Lower lobe of right lung (tissue), 2 donors: ENCODE measurements at regions not wholly inside any gene's neighbourhood (a gene's known extent, or its start where the extent isn't known, plus 50 kb on each side); places are given as distances from the start of the nearest gene placed in this dataset.

Experiments
- ATAC-seq, 2 donors: fragments of 200-7000 bp; cut with Tn5 transposase; one replicate each; pipeline ENCODE4 v1.9.1; 2020 to 2022; ENCODE audit warnings: mild to moderate bottlenecking in 2 of 2, moderate library complexity in 2 of 2
- DNase-seq: peaks from one replicate; pipeline ENCODE4 v3.0.0-alpha.2; 2020
- H3K27ac ChIP-seq: fragments of 200-600 bp; one replicate; pipeline ENCODE4 v1.8.0; 2022
- H3K27me3 ChIP-seq: fragments of 200-600 bp; one replicate; pipeline ENCODE4 v1.8.0; 2022; ENCODE audit warnings: low read depth
- H3K36me3 ChIP-seq: fragments of 200-600 bp; one replicate; pipeline ENCODE4 v1.8.0; 2022; ENCODE audit warnings: mild to moderate bottlenecking
- H3K4me1 ChIP-seq: fragments of 200-600 bp; one replicate; pipeline ENCODE4 v1.8.0; 2022
- H3K4me3 ChIP-seq: fragments of 200-600 bp; one replicate; pipeline ENCODE4 v1.8.0; 2022; ENCODE audit warnings: mild to moderate bottlenecking
- H3K9me3 ChIP-seq: fragments of 200-600 bp; one replicate; pipeline ENCODE4 v1.8.0; 2022
- CTCF ChIP-seq: fragments of 200-600 bp; IDR thresholded peaks from one replicate; pipeline ENCODE4 v1.8.0; 2022; ENCODE audit warnings: antibody characterized with exemption, mild to moderate bottlenecking
- intact Hi-C: fragments of 100-400 bp; cut with DNase I; formaldehyde crosslinking; loops from one replicate; pipeline ENCODE4 v1.11.0; 2022
- donor health status: DM: no; HTN: yes; CAD: no; lungs with severe emphysema.

- intact Hi-C loops = no loop called here
- no peaks in the 10 kb centered on the region for H3K36me3 ChIP-seq
- H3K27me3 ChIP-seq = no peaks in the 10 kb centered on the region
- no peak for DNase-seq
- H3K4me3 ChIP-seq = no peak overlapping the region
- no peaks in the 10 kb centered on the region for H3K4me1 ChIP-seq
- no peak for TF ChIP-seq CTCF
- no peak for ATAC-seq
- no peak overlapping the region for H3K27ac ChIP-seq
- peaks cover 4% of the 10 kb centered on the region for H3K9me3 ChIP-seq
Measured at GRCh38 chr2:57527685-57528084, 518.9 kb upstream of the VRK2 start.

- Histone ChIP-seq H3K4me3 (no peak overlapping the region), H3K4me1 (no peaks in the 10 kb centered on the region), H3K27me3 (no peaks in the 10 kb centered on the region), H3K36me3 (no peaks in the 10 kb centered on the region), H3K9me3 (peaks cover 4% of the 10 kb centered on the region), H3K27ac (no peak overlapping the region)
- ATAC-seq (no peak), DNase-seq (no peak)
- no peak for TF ChIP-seq CTCF
- intact Hi-C loops = no loop called here
Measured at GRCh38 chr2:57528499-57528898, 518.1 kb upstream of the VRK2 start.

GRCh38 chr2:57534358-57534757 is 512.2 kb upstream of the VRK2 start:
- ATAC-seq (no peak), DNase-seq (no peak)
- Histone ChIP-seq H3K9me3 (no peaks in the 10 kb centered on the region), H3K27me3 (no peaks in the 10 kb centered on the region), H3K4me1 (no peaks in the 10 kb centered on the region), H3K4me3 (no peak overlapping the region), H3K27ac (no peak overlapping the region), H3K36me3 (no peaks in the 10 kb centered on the region)
- intact Hi-C loops = no loop called here
- no peak for TF ChIP-seq CTCF

GRCh38 chr2:57536535-57537231 is 509.9 kb upstream of the VRK2 start:
- Histone ChIP-seq H3K9me3 (no peaks in the 10 kb centered on the region), H3K4me3 (no peak overlapping the region), H3K27me3 (no peaks in the 10 kb centered on the region), H3K4me1 (no peaks in the 10 kb centered on the region), H3K36me3 (no peaks in the 10 kb centered on the region), H3K27ac (no peak overlapping the region)
- intact Hi-C loops = no loop called here
- ATAC-seq (no peak), DNase-seq (no peak)
- TF ChIP-seq CTCF = no peak

GRCh38 chr2:57539761-57540160 is 506.8 kb upstream of the VRK2 start:
- H3K9me3 ChIP-seq = no peaks in the 10 kb centered on the region
- no peak for DNase-seq

More at GRCh38 chr2:57539761-57540160, 506.8 kb upstream of the VRK2 start:
- ATAC-seq = no peak
- Histone ChIP-seq H3K4me3 (no peak overlapping the region), H3K4me1 (no peaks in the 10 kb centered on the region), H3K36me3 (no peaks in the 10 kb centered on the region), H3K27me3 (no peaks in the 10 kb centered on the region), H3K27ac (no peak overlapping the region)
- no peak for TF ChIP-seq CTCF
- intact Hi-C loops = no loop called here
